Activated CD8-positive, alpha-beta memory T cell treated with anti-CD3 and anti-CD28 coated beads for 36 hours (primary cell): ENCODE measurements at regions not wholly inside any gene's neighbourhood (a gene's known extent, or its start where the extent isn't known, plus 50 kb on each side); places are given as distances from the start of the nearest gene placed in this dataset.

ENCODE experiments used
- CTCF ChIA-PET: fragments of 350-600 bp; sonication (Branson Sonifier 250); formaldehyde crosslinking; loops from one replicate; lab custom pipeline; 2021; ENCODE audit warnings: antibody characterized with exemption; lab: Charles Lee
- POLR2A ChIA-PET: fragments of 350-600 bp; sonication (Branson Sonifier 250); formaldehyde crosslinking; loops from one replicate; lab custom pipeline; 2021; ENCODE audit warnings: antibody characterized with exemption; lab: Charles Lee

GRCh38 chr21:30986965-30987364 is 51.3 kb downstream of the KRTAP19-8 start:
- CTCF ChIA-PET: no interaction called here

GRCh38 chr21:30984889-30985288 is 53.4 kb downstream of the KRTAP19-8 start:
- ChIA-PET CTCF (no interaction called here), POLR2A (no interaction called here)

More at GRCh38 chr21:30986965-30987364, 51.3 kb downstream of the KRTAP19-8 start:
- POLR2A ChIA-PET: no interaction called here

GRCh38 chr21:30981403-30981802 is 56.9 kb downstream of the KRTAP19-8 start:
- ChIA-PET CTCF (no interaction called here), POLR2A (no interaction called here)

- ChIA-PET POLR2A (no interaction called here), CTCF (no interaction called here)
Observed at GRCh38 chr21:30979054-30979453, 59.2 kb downstream of the KRTAP19-8 start.

GRCh38 chr21:30964283-30964682 is 74.0 kb downstream of the KRTAP19-8 start:
- ChIA-PET POLR2A (no interaction called here), CTCF (no interaction called here)

GRCh38 chr21:30963502-30963901 is 74.8 kb downstream of the KRTAP19-8 start:
- CTCF ChIA-PET: no interaction called here

GRCh38 chr21:30962013-30962412 is 76.3 kb downstream of the KRTAP19-8 start:
- POLR2A ChIA-PET: no interaction called here
- CTCF ChIA-PET: no interaction called here

More at GRCh38 chr21:30963502-30963901, 74.8 kb downstream of the KRTAP19-8 start:
- POLR2A ChIA-PET: no interaction called here

GRCh38 chr21:30958741-30959140 is 77.4 kb upstream of the KRTAP11-1 start:
- CTCF ChIA-PET: interaction anchor here (0.6 kb wide), 1 partner anchor 71 kb away, joined by 3 read pairs; no protein-coding TSS in a partner anchor
- POLR2A ChIA-PET: no interaction called here

- ChIA-PET CTCF (no interaction called here), POLR2A (no interaction called here)
Observed at GRCh38 chr21:30957010-30957409, 75.6 kb upstream of the KRTAP11-1 start.

GRCh38 chr21:30953605-30954004 is 72.2 kb upstream of the KRTAP11-1 start:
- ChIA-PET CTCF (no interaction called here), POLR2A (no interaction called here)

- POLR2A ChIA-PET: no interaction called here
- CTCF ChIA-PET: no interaction called here
Observed at GRCh38 chr21:30947141-30947540, 65.8 kb upstream of the KRTAP11-1 start.

GRCh38 chr21:30943920-30944319 is 62.5 kb upstream of the KRTAP11-1 start:
- ChIA-PET POLR2A (no interaction called here), CTCF (no interaction called here)

GRCh38 chr21:30943243-30943642 is 61.9 kb upstream of the KRTAP11-1 start:
- ChIA-PET POLR2A (no interaction called here), CTCF (no interaction called here)

GRCh38 chr21:30942192-30942591 is 60.8 kb upstream of the KRTAP11-1 start:
- CTCF ChIA-PET: no interaction called here
- POLR2A ChIA-PET: no interaction called here

- CTCF ChIA-PET: no interaction called here
- POLR2A ChIA-PET: no interaction called here
Observed at GRCh38 chr21:30936207-30936606, 54.8 kb upstream of the KRTAP11-1 start.

- ChIA-PET POLR2A (no interaction called here), CTCF (no interaction called here)
Observed at GRCh38 chr21:30935889-30936168, 54.4 kb upstream of the KRTAP11-1 start.

- POLR2A ChIA-PET: no interaction called here
- CTCF ChIA-PET: no interaction called here
Observed at GRCh38 chr21:30935121-30935888, 53.9 kb upstream of the KRTAP11-1 start.

- ChIA-PET CTCF (no interaction called here), POLR2A (no interaction called here)
Observed at GRCh38 chr21:30932686-30933085, 51.3 kb upstream of the KRTAP11-1 start.
